Lower leg skin (tissue), 3 donors: ENCODE measurements at regions not wholly inside any gene's neighbourhood (a gene's known extent, or its start where the extent isn't known, plus 50 kb on each side); places are given as distances from the start of the nearest gene placed in this dataset.
"Not testable (repeated sequence)": the region's sequence is repeated elsewhere in the genome, so short reads cannot be mapped to it uniquely, and the experiment has no call there.

ENCODE experiments used
- POLR2A ChIP-seq, 2 donors: fragments of 450-650 bp; IDR thresholded peaks; one replicate each; pipeline ENCODE4 v1.6.1; 2016 to 2017; ENCODE audit warnings: antibody characterized with exemption in 2 of 2, mild to moderate bottlenecking in 1 of 2, moderate library complexity in 1 of 2
- TF ChIP-seq, protein P1 (sequence below), 3 donors: fragments of 450-650 bp; IDR thresholded peaks; one replicate each; pipeline ENCODE4 v1.5.1; 2016; ENCODE audit warnings: antibody characterized with exemption in 3 of 3, mild to moderate bottlenecking in 3 of 3, moderate library complexity in 2 of 3

DNA sequence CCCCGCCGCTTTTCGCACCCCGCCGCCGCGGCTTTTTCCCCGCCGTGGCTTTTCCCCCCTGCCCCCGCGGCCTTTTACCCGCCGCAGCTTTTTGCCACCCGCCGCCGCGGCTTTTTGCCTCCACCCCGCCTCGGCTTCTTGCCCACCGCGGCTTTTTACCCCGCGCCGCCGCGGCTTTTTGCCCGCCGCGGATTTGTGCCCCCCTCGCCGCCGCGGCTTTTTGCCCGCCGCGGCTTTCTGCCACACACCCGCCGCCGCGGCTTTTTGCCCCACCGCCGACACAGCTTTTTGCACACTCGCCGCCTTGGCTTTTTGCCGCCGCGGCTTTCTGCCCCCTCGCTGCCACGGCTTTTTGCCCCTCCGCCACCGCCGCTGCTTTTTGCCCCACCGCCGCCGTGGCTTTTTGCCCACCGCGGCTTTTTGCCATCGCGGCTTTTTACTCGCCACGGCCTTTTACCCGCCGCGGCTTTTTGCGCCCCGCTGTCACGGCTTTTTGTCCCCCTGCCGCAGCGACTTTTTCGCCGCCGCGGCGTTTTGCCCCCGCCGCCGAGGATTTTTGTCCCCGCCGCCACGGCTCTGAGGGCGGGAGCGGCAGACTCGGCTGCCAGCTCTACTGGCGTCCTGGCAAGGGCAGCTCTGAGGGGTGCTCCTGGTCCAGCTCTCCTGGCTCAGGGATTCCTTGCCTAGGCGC is 473.6 kb downstream of the FAM72C start:
- TF ChIP-seq, protein P1, sequence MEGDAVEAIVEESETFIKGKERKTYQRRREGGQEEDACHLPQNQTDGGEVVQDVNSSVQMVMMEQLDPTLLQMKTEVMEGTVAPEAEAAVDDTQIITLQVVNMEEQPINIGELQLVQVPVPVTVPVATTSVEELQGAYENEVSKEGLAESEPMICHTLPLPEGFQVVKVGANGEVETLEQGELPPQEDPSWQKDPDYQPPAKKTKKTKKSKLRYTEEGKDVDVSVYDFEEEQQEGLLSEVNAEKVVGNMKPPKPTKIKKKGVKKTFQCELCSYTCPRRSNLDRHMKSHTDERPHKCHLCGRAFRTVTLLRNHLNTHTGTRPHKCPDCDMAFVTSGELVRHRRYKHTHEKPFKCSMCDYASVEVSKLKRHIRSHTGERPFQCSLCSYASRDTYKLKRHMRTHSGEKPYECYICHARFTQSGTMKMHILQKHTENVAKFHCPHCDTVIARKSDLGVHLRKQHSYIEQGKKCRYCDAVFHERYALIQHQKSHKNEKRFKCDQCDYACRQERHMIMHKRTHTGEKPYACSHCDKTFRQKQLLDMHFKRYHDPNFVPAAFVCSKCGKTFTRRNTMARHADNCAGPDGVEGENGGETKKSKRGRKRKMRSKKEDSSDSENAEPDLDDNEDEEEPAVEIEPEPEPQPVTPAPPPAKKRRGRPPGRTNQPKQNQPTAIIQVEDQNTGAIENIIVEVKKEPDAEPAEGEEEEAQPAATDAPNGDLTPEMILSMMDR (IDR thresholded peaks at IDR 0.05), result not testable (repeated sequence)
- TF ChIP-seq POLR2A (IDR thresholded peaks at IDR 0.05), result not testable (repeated sequence)
